Right ventricle myocardium inferior (tissue), 1 donor: ENCODE measurements at regions not wholly inside any gene's neighbourhood (a gene's known extent, or its start where the extent isn't known, plus 50 kb on each side); places are given as distances from the start of the nearest gene placed in this dataset.

Experiments used
- ATAC-seq: fragments of 200-7000 bp; cut with Tn5 transposase; one replicate; pipeline ENCODE4 v1.9.1; 2020; ENCODE audit warnings: mild to moderate bottlenecking, moderate library complexity
- DNase-seq: peaks from one replicate; pipeline ENCODE4 v3.0.0; 2021; ENCODE audit errors: missing footprints
- intact Hi-C: fragments of 100-400 bp; cut with DNase I; formaldehyde crosslinking; loops from one replicate; pipeline ENCODE4 v1.11.0; 2022
- donor health status: DM: no; HTN: yes; CAD: no; lungs with severe emphysema.

GRCh38 chr3:72553298-72553697, 294.9 kb downstream of the SHQ1 start:
- intact Hi-C loops, result no loop called here
- ATAC-seq, result no peak
- no peak for DNase-seq

DNA sequence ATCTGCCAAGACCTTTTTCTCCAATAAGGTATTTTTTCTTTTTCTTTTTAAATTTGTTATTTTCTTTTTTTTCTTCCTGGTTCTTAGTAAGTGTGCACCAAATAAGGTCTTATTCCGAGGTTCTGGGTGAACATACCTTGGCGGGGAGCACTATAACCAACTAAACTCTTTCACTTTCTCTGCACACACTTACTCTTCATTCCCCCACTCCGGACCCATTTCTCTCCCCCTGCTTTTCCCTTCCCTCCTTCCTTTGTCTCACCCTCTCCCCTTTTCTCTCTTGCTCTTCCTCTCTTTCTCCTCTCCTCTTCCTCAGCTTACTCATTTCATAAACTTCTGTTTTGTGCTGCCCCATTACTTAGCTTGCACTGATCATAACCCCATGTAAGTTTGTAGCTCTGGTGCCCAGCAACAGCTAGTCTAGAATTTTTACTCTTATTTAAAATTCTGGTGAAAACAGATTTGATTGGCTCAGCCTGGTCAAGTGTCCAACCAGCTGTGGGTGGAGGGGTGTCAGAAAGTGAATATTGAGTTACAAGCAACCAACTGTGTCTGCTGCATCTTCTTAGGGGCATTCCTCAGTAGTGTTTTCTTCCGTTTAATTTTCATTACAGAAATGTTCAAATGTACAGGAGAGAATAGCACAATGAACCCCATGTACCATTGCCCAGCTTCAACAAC, 297.5 kb downstream of the SHQ1 start:
- no peak for ATAC-seq
- DNase-seq, result no peak
- intact Hi-C loops, result no loop called here

DNA sequence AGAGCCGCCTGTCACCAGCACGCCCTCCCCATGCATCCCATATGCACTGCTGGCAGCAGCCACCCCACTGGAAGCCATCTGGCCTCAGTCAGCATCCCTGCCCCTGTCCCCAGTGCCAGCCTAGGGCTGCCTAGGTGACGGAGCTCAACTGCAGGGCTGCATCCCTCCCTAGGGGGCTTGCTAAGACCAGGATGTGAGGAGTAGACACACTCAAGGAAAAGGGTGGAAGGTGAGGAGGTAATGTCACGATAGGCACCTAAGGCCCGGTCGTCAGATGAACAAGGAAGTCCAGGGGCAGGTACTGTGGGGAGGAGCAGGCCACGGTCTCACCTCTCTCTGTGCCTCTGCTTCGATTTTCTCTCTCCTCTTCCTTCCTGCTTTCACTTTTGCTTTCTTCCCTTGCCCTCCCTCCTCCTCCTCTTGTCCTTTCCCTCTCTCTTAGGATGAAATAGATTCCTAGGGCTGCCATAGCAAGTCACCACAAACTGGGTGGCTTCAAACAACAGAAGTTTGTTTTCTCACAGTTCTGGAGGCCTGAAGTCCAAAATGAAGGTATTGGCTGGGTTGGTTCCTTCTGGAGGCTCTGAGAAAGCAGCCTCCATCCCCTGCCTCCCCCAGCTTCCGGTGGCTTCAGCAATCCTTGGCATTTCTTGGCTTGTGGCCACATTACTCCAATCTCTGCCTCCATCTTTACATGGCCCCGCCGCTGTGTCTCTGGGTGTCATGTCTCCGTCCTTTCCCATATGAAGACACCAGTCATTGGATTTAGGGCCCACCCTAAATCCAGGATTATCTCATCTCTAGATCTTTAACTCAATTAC, 298.3 kb downstream of the SHQ1 start:
- intact Hi-C loops, result no loop called here
- no peak for ATAC-seq
- no peak for DNase-seq

- ATAC-seq (no peak), DNase-seq (no peak)
- intact Hi-C loops, result no loop called here
These were observed 299.3 kb downstream of the SHQ1 start for GRCh38 chr3:72548981-72549380.

GRCh38 chr3:72548461-72548860, 299.8 kb downstream of the SHQ1 start:
- ATAC-seq (no peak), DNase-seq (no peak)
- intact Hi-C loops, result no loop called here

DNA sequence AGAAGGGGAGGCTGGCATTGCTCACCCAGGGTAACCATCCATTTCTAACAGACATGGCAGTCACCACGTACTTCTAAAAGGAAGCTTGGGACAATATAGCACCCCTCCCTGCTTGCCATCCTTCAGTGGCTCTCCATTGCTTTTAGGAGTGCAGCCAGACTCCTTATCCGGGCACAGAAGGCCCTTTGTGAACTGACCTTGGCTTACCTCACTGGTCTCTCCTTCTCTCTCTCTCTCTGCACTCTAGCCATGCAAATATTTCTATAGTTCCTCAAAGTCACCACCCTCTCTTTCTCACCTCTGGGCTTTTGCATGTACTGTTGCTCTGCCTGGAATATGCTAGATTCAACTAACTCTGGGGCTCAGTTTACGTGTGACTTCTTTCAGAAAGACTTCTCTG, 301.1 kb downstream of the SHQ1 start:
- ATAC-seq (no peak), DNase-seq (no peak)
- intact Hi-C loops, result no loop called here

DNA sequence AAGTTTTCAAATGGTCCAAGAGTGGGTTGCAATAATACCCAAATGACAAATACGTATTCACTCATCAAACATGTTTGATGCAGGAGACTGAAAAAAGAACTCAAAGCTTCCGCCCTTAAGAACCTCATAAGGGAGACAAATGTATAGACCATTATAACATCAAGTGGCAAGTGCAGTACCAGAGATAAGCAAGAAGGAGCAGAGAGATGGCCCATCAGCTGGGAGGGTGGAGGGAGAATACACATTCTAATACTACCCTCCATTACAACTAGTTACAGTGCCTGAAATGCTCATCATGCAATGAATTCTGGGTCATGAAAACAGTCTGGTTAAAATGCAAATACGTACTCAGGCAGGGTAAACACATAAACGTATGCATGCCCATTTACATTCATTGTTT, 304.0 kb downstream of the SHQ1 start:
- ATAC-seq (no peak), DNase-seq (no peak)
- intact Hi-C loops, result no loop called here

- ATAC-seq, result no peak
- DNase-seq, result no peak
- intact Hi-C loops, result no loop called here
These were observed 305.0 kb downstream of the SHQ1 start for GRCh38 chr3:72543246-72543645.

- ATAC-seq, result no peak
These were observed 305.5 kb downstream of the SHQ1 start for GRCh38 chr3:72542781-72543180.

DNA sequence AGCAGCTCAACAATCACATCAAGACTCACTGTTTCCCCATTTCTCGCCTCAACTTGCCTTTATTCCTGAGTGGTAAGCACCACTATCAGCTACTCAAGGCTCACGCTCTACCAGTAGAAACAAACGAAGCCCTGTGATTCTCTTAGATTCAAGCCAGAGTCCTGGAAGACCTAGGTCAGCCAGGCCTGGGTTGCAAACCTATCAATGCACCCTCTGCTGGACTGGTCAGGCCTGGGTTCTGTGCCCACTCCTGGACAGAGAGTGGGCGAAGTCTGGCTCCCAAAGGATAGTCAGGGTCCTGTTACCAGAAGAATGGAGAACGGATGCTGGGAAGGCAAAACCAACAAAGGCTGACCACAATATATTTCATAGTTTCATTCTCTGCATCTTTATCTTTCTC, 308.4 kb downstream of the SHQ1 start:
- DNase-seq (no peak), ATAC-seq (no peak)
- intact Hi-C loops, result no loop called here

More at GRCh38 chr3:72542781-72543180, 305.5 kb downstream of the SHQ1 start:
- intact Hi-C loops, result no loop called here
- DNase-seq, result no peak

DNA sequence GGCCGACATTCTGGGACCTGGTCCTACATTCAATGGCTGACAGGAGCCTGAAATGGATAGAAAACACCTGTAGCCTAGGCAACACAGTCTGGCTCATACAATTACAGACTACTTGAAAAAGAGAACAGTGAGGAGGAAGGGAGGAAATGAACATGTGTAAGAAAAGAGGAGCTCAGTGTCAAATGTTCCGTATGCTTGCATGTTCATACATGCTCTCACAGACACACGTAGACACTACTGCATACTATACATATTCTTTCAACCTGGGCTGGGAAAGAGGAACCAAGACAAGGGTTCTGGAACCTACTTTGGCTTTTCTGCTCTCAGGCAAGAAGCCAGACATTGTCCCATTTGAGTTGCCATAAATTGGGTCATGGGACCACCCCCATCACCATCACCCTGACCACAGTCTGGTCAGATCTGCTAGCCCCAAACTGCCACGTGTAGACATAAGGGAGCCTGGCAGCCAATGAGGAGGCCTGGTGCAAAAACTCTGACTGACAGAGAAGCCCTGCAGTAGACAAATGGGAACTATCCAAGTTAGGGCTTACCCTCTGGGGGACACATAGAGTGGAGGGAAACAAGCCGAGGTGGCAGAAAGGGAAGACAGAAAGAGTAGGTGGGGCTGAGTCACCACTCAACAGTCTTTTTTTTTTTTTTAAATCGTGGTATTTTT, 310.0 kb downstream of the SHQ1 start:
- no peak for ATAC-seq
- DNase-seq, result no peak

DNA sequence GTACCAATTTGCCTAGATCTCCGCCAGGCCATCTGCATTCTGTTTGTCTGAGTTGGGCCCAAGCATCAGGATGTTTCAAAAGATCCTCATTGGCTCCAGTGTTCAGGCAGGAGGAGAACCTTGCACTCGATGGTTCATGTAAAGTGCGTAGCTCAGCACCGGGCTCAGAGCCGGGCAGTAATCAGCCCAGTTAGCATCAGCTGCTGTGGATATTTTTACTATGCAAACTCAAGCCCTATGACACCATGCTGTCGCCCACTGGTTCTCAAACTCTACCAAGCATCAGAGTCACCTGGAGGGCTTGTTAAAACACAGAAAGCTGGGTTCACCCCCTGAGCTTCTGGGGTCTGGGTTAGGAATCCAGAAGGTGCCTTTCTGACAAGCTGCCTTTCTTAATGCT, 310.8 kb downstream of the SHQ1 start:
- DNase-seq (no peak), ATAC-seq (no peak)
- intact Hi-C loops, result no loop called here

More for the DNA sequence above, 310.0 kb downstream of the SHQ1 start:
- intact Hi-C loops, result no loop called here

DNA sequence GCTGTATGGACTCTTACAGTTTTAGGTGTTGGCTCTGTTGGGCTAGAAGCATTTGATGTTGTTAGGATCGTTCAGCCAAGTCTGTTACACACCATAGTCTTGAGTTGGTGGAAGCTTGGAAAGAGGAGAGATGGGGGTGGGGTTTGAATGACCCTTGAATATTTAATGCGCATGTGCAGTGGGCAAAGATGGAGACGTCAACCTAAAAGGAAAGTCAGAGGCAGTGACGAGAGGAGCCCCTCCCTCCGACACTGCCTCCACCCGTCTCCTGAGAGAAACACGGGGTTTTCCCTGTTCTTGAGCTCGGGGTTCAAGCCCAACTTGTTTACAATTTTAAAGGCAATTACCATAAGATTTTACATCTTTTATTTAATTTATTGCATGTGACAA, 311.4 kb downstream of the SHQ1 start:
- no peak for ATAC-seq
- intact Hi-C loops, result no loop called here

GRCh38 chr3:72536206-72536877, 311.9 kb downstream of the SHQ1 start:
- DNase-seq, result no peak
- no peak for ATAC-seq
- intact Hi-C loops, result no loop called here

More for the DNA sequence above, 311.4 kb downstream of the SHQ1 start:
- DNase-seq, result no peak

GRCh38 chr3:72535772-72536171, 312.5 kb downstream of the SHQ1 start:
- intact Hi-C loops, result no loop called here
- ATAC-seq (peak; percentile 42), DNase-seq (no peak)

DNA sequence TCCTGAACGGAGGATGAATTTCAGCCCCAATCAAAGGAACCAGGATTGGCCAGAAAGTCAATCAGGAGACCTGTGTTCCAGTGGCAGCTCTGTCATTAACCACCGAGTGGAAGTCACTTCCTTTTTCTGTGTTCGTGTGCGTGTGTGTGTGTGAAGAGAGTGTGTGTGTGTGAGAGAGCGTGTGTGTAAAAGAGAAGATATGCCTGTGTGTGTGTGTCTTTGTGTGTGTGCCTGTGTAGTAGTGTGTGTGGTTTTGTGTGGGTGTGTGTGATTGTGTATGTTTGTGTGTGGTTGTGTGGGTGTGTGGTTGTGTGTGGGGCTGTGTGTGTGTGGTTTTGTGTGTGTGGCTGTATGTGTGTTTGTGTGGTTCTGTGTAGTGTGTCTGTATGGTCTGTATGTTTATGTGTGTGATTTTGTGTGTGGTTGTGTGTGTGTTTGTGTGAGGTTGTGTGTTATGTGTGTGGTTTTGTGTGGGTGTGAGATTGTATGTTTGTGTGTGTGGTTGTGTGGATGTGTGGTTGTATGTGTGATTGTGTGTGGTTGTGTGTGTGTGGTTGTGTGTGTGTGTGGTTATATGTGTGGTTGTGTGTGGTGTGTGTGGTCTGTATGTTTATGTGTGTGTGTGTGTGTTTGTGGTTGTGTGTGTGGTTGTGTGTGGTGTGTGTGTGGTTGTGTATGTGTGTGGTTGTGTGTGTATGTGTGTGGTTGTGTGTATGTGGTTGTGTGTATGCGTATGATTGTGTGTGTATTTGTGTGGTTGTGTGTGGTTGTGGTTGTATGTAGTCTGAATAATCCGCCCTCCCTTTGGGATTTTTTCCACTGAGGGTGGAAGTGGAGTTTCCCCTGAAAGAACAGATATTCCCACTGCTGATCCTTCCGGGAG, 314.4 kb downstream of the SHQ1 start:
- intact Hi-C loops, result no loop called here
- ATAC-seq (peak; percentile 23), DNase-seq (no peak)

GRCh38 chr3:72530426-72530825, 317.8 kb downstream of the SHQ1 start:
- ATAC-seq (no peak), DNase-seq (no peak)
- intact Hi-C loops, result no loop called here

DNA sequence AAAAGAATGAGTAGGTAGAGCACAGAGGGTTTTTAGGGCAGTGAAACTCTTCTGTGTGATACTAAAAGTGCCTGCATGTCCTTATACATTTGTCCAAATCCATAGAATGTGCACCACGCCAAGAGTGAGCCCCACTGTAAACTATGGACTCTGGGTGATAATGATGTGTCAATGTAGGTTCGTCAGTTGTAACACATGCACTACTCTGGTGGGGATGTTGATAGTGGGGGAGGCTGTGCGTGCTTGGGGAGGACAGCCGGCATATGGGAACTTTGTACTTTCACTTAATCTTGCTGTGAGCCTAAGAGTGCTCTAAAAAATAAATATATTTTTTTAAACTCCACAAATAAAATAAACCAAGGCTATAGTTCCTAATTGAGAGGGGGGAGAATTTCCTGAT, 319.2 kb downstream of the SHQ1 start:
- intact Hi-C loops, result no loop called here
- DNase-seq (no peak), ATAC-seq (no peak)
